CD4-positive, alpha-beta T cell treated with Interleukin-6 at 100 ng/mL for 8 hours (primary cell): ENCODE measurements at regions not wholly inside any gene's neighbourhood (a gene's known extent, or its start where the extent isn't known, plus 50 kb on each side); places are given as distances from the start of the nearest gene placed in this dataset.

ENCODE experiments used
- DNase-seq: peaks from one replicate; pipeline ENCODE4 v3.0.0-alpha.2; 2020; ENCODE audit warnings: mixed read lengths, low spot score

DNA sequence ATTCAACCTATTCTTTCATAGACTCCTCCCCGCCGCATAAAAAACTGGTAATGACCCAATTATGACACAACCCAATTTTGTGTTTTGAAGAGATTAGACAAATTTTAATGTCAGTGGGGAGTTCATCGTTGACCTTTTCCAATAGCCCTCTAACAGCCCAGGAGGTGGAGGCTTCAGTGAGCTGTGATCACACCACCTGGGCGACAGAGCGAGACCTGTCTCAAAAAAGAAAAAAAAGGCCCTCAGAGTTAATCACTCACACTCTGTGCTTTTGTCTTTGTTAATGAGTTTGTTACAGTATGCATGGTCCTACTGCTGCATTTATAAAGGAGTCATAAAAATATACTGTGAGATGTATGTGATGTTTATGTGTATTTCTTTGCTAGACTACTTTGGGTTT lies 510.6 kb downstream of the CPS1 start:
- DNase-seq: no peak

DNA sequence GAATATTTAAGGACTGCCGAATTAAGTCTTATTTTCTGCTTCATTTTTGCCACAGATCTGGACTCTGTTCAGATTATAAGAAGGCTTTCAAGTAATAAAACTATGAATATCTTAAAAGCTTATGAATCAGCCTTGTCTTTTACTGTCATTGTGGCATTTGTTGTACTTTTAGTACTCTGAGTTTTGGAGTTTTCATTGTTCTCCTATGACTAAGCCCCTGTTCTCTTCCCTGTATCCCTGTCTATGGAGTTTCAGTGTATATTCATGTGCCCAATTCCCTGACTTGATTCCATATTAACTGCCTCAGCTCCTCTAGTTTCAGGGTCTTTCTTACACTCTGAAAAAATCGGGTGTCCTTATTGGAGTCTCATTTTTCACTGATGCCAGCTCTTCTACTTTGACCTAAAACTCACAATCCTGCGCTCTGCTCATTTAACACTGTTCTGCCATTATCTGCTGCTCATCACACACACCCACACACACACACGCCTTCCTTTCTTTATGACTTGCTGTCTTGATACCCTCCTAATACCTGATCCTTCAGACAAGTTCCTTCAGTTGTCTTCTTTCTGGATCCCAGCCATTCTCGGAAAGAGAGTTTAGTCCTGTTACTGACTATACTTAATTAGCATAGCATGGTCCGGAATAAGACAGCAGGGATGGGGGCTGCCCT lies 511.8 kb downstream of the CPS1 start:
- DNase-seq: no peak

DNA sequence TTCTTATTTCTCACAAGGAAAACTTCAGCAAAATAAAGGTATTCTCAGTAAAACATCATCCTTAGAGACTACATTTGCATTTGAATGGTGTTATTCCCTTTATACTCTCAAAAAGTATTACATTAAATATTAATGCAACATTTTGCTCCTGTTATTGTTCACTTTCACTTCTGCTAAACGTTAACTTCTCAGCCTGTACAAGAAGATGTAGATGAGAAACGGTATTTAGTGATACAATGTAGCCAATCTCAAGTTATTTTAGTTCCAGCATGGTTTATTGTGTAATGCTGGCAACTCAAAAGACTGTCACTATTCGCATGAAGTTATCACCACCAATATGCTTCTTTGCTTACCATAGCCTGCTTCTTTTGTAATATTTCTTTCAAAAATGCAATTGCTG lies 514.1 kb downstream of the CPS1 start:
- no peak for DNase-seq

DNA sequence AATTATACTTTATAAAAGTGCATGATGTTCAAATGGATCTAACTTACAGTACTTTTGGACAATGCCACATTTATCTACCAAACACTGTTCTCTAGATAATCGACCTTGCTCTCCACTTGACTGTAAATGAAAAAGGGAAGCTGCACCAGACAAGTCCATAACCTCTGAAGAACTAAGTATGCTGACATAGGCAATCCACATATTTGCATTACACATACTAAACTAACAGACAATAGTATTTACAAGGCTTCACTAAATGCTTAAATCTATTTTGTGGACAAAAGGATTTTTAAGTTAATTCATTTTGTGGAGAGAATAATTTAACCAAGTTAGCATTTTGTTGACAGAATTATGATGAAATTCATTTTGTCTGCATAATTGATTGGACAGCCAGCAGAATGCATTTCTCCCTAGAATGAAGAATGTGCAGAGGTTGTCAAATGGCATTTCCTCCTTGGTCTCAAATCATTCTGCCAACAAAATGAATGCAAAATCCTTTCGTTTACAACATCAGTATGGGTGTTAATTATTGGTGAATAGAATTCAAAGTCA lies 520.9 kb downstream of the CPS1 start:
- no peak for DNase-seq

DNA sequence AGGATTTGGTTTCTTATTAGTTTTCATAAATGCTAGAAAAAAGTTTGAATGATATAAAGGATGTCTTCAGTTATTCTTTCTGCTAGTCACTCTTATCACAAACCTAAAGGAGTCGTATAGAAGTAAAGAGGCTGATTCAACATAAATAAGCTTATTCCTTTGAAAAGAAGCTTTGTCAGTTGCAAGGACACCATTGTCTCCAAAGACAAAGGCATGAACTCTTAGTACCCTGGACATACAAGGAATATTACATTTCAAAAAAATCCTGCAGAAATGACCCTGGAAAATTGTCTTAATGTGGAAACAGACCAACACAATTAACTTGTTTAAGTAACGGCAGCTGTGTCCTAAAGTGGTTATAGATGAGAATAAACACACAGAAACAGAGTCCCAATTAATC lies 528.0 kb downstream of the CPS1 start:
- no peak for DNase-seq

DNA sequence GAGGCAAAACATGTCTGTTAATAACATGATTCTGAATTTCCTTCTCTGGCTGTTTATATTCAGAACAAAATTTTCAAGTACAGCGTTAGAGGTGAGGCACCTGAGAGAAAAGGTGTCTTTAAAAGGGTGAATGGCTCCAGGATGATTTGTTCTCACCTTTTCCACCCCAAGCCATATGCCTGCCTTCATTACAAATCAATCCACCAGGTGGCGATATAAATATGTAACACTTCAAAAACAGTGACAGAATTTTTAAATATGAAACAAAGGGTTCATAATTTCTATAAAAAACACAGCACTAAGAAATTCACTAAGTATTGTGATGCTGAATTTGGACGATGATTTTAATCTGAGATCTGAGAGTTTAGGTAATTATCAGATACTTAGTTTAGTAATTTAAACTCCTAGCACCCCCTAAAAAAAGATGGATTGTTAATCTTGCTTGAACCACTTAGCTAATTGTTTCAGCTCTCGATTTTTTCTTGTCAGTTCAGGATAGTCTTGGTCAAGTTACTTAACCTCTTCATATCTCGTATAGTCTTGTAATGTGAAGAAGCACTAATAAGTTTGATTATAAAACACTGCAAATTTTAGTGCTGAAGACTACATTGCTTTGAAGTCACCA lies 528.8 kb downstream of the CPS1 start:
- no peak for DNase-seq

DNA sequence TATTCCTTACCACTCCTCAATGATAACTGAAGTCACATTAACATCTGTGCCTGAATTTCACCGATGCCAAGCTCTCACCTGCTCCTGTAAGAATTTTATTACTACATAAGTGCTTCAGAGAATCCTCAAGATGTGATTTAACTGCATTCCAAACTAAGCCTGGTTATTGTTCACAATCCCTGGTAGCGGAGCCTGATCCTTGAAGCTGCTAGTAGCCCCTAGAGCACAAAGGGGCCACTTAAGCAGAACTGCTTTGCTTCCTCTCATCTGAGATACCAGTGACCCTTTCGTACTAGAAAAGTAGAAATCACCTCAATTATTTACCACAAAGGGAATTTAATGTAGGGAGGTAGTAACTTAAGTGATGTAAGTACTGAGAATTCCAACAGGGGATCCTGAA lies 529.6 kb downstream of the CPS1 start:
- DNase-seq: no peak

DNA sequence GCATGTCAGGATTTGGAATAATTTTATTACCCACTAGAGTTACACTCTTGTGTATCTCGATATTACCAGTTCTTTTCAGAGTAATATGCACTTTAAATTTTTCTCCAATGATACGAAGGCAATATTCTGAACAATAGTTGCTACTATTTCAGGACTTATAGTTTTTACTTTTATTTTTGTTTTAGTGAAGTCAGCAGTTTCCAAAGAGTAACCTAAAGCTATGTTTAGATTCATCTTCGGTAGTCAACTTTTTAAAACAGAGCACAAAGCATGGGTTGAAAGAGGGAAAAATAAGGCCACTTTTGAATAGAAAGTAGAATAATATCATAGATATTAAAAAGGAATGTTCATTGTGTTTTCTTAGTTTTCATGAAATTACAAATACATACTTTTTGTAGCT lies 532.7 kb downstream of the CPS1 start:
- no peak for DNase-seq

DNA sequence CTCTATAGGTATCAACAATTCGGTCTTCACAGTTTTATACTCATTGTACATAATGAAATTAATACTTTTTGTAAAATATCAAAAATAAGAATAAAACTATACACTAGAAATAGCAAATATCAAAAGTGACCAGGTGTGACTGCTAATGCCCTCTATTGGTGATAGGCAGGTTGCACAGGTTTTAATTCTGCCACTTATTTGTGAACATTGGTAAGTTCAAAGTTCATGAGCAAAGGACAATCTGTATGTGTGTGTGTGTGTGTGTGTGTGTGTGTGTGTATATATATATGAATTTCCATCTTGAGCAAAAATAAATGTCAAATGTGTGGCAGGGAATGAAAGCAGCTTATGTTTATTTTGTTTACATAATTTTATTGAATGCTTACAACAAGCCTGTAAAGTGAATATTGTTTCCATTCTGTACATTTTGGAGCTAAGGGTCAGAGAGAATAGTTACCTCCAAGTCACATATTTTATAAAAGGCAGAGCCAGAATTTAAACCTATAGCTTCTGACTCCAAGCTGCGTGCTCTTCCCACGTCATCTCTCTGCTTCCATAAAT lies 537.4 kb downstream of the CPS1 start:
- DNase-seq: no peak

DNA sequence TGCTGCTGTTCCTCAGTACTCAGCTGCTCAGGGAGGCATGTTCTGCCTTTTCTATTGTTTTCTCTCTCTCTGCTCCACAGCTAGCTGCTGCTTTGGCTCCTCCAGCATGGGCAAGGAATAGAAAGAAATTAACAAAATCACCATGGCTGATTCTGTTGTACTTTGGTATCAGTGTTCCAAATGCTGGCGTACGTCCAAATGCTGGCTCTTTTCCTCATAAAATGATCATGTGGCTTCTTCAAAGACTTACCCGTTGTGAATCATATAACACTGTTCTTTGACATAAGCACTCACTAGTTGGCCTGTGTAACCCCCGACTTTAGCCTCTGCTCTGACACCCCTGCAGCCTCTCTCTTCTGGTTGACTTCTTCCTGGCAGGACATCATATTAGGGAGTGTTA lies 547.6 kb downstream of the CPS1 start:
- DNase-seq: no peak

DNA sequence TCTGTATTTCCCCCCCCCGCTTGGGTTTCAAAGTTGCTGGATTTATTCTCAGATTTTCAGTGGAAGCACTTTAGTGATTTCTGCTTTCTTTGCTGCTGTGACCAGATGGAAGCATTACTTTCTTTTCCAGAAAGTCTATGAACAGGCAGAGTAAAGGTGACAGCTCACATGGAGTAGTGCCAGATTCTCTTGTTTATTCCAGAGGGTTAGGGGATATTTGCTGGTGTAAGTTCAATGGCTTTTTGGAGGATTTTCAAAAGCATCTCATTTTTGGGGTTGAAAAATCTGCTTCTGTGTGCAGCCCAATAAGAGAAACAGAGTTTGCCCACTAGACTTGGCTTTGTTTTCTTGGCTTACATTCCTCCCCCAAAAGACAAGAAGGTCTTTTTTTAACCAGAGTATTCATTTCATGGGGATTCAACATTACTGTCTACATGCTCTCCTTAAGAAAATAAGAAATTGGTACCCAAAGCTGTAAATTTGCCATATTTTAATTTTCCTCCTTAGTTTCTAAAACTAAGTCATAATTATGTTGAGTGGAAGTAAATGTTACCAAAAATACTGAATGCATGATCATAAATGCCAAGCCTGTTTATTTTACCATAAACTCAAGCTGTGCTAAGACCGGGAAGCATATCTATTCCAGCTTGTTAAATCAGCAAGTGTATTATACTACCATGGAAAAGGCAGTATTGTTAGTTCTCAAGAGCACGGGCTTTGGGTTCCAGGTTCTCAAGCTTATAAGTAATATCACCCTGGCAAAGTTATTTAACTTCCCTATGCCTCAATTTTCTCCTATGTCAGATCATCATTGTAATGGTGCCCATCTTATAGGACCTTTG lies 557.2 kb downstream of the CPS1 start:
- DNase-seq: no peak

DNA sequence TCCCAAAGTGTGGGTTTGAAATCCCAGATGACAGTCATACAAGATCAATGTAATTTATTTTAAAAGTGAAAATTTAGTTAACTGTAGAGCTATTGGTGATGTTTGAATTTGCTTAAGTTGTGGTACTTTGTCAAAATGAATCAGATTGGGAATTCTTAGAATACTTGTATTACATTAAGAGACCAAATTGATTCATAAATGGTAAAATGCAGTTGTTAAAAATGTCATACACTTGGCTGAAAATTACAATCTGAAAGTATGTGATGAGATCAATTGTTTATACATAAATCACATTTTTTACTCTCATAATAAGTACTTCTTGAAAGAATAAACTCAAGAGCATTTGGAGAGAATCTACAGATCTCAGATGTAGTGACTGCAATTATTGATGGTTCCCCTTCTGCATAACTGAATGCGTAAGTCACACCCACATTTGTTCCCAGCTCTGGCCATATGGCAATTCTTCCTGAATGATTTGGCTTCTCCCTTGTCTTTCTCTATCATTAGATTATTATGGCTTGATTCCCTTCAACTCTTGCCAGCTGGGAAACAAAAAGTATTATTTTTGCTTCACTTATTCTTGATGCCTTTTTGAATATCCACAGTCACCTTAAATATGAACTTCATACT lies 558.5 kb downstream of the CPS1 start:
- DNase-seq: no peak

DNA sequence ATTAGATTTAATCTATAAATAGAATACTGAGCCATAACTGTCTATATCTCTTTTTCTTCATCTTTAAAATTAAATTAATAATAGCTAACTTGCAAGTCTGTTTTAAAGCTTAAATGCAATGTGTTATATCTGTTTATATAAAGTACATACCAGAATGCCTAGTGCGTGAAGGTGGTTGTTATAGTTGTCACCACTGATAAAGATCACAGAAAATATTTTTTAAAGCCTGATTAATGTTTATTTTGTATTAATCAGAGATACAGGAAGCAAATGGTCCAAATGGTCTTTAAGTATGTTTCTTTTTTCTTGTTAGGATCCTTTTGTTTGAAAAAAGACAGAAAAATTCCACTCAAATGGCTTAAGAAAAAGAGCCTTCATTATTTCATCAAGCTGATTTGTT lies 560.6 kb downstream of the CPS1 start:
- DNase-seq: no peak

DNA sequence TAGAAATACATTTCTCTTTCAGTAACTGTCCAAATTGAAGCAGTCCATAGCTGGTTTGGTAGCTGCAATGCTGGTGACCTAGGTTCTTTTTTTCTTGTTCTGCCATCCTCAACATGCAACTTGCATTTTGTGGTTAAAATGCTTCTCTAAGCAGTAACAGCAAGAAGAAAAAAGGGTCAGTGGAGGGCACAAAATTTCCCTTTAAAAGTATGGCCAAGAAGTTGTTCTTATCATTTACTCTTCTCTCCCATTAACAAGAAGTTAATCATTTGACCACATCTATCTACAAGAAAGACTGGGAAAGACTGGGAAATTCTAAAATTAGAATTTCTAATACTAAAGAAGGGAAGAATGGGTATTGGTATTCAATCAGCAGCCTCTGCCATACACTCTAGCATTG lies 569.9 kb downstream of the CPS1 start:
- DNase-seq: no peak

DNA sequence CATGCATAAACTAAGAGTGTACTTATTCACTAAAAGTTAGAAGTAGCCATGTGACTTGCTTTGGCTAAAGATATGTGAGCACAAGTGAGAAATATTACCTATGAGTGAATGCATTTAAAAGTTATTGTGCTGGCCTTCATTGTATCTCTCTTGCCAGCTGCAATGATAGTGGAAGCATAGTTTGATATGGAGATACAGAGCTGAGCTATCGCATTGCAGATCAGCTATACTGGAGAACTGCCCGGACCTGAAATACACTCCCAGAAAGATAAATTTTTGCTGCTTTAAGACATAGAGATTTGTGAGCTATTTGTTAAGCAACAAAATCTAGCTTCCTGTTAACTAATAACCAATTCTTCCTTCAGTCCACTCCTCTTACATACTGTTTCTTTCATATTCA lies 571.1 kb downstream of the CPS1 start:
- no peak for DNase-seq

DNA sequence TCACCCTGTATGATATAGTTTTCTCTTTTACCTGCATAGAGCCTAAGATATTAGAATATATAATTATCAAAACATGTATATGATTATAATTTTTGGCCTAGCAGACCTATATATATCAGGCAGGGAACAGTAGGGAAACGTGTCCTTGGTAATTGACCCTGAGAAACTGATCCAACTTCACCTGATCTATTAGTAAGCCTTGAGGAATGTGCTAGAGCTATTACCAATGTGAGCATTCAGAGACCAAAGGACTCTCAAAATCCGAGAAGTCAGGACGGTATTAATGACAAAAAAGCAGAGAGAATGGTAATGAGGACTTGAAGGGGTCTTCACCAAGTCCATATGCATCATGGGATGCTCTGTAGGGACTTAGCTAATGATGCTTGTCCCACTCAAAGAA lies 571.9 kb downstream of the CPS1 start:
- DNase-seq: no peak

DNA sequence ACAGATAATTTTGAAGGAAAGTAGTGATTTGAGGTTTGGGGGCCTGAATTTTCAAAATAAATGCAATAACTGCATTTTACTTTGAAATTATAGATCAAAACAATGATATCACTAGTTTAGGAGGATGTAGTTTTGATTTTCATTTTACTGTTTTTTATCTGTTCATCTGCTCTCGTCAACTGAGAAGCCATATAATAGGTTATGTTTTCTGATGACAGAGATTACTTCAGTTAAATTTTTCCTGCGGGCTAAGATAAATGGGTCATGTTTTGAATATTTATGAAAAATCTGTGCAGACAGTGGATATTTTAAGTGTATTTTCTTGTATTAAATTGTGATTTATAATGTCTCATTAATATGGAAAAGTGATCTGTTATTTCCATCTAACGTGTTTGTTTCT lies 573.4 kb downstream of the CPS1 start:
- no peak for DNase-seq

DNA sequence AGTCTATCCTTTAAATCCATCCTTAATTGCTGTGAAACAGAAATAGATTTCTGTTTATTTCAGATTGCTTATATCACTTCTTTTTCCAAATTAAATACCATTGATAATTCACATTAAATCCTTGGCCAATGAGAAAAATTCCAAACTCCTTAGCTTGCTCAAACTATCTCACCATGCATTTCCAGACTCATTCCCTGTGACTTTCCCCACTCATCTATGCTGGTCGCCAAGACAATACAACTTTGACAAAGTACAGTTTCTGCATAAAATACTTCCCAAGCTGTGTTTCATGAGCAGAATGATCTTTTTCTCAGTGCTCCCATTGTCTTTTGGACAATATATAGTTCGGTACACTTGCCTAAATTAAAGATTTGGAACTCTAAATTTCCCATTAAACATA lies 575.6 kb downstream of the CPS1 start:
- DNase-seq: no peak

DNA sequence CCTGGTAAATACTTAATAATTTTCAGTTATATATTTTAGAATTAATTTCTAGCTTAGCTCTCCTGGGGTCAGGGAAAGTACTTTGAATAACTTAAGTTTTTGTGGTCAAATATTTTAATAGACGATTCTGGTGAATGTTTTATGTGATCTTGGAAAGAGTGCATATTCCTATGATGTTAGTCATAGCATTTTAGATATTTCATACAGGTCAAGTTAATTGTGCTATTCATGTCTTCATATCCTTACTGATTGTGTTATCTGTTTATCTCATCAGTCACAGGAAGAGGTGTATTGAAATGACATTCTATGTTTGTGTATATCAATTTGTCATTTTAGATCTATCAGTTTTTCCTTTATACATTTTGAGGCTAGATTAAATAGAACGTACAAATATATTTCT lies 576.2 kb downstream of the CPS1 start:
- no peak for DNase-seq

DNA sequence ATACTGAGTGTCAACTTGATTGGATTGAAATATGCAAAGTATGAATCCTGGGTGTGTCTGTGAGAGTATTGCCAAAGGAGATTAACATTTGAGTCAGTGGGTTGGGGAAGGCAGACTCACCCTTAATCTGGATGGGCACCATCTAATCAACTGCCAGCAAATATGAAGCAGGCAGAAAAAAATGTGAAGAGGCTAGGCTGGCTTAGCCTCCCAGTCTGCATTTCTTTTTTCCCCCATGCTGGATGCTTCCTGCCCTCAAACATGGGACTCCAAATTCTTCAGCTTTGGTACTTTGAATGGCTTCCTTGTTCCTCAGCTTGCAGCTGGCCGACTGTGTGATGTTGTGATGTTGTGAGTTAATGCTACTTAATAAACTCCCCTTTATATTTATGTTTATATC lies 577.4 kb downstream of the CPS1 start:
- no peak for DNase-seq

DNA sequence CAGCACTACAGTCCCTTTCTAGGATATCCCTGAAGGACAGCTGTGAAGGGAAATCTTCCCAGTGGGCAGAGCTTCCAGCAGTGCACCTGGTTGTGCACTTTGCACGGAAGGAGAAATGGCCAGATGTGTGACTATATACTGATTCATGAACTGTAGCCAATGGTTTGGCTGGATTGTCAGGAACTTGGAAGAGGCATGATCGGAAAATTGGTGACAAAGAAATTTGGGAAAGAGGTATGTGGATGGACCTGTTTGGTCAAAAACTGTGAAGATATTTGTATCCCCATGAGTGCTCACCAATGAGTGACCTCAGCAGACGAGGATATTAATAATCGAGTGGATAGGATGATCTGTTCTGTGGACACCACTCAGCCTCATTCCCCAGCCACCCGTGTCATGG lies 582.2 kb downstream of the CPS1 start:
- DNase-seq: no peak

DNA sequence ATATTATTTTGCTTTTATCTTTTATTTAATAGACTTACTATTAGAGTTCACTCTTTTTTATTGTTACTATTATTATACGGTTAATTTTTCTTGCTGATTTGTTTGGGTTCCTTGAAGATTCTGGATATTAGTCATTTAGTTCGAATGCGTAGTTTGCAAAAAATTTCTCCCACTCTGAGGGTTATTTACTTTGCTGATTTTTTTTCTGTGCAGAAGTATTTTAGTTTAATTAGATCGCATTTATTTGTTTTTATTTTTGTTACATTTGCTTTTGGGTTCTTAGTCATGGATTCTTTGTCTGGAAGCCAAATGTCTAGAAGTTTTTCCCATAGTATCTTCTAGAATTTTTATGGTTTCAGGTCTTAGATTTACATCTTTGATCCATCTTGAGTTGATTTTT lies 585.2 kb downstream of the CPS1 start:
- DNase-seq: no peak
